ENCODE measurements at regions not wholly inside any gene's neighbourhood (a gene's known extent, or its start where the extent isn't known, plus 50 kb on each side); places are given as distances from the start of the nearest gene placed in this dataset.

DNA sequence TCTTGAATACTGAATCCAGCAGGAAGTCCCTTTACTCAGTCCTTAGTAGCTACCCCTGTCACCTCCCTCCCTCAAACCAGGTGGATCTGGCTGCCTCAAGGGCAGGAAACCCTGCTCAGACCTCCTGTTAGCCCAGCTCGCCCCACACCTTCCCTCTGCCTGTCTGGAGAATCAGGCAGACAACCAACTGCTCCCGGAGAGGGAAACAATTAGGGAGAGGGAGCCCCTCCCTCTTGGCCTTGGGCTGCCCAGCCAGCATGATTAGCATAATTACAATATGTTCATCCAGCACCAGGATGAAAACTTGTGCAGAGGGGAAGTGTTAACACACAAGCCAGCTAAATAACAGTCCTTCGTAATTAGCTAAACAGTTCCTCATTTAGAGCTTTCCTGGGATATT is 185.5 kb downstream of the C1D start:
- no peak for DNase-seq
- H3K36me3 ChIP-seq: no peaks in the 10 kb centered on the region
- TF ChIP-seq, protein P1, sequence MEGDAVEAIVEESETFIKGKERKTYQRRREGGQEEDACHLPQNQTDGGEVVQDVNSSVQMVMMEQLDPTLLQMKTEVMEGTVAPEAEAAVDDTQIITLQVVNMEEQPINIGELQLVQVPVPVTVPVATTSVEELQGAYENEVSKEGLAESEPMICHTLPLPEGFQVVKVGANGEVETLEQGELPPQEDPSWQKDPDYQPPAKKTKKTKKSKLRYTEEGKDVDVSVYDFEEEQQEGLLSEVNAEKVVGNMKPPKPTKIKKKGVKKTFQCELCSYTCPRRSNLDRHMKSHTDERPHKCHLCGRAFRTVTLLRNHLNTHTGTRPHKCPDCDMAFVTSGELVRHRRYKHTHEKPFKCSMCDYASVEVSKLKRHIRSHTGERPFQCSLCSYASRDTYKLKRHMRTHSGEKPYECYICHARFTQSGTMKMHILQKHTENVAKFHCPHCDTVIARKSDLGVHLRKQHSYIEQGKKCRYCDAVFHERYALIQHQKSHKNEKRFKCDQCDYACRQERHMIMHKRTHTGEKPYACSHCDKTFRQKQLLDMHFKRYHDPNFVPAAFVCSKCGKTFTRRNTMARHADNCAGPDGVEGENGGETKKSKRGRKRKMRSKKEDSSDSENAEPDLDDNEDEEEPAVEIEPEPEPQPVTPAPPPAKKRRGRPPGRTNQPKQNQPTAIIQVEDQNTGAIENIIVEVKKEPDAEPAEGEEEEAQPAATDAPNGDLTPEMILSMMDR (IDR thresholded peaks at IDR 0.05; ENCODE audit: low read depth, low read length): no peak
- H3K27ac ChIP-seq: no peak overlapping the region
- H3K27me3 ChIP-seq (ENCODE audit: insufficient read depth, low read depth, severe bottlenecking): no peaks in the 10 kb centered on the region
- H3K9me3 ChIP-seq (ENCODE audit: severe bottlenecking): peaks cover 8% of the 10 kb centered on the region
- no peak overlapping the region for H3K4me3 ChIP-seq (ENCODE audit: low read depth, low read length)

- TF ChIP-seq, protein P1 (IDR thresholded peaks at IDR 0.05; ENCODE audit: low read depth, low read length): no peak
- DNase-seq: no peak
- H3K4me3 ChIP-seq (ENCODE audit: low read depth, low read length): no peak overlapping the region
- H3K9me3 ChIP-seq (ENCODE audit: severe bottlenecking): peaks cover 4% of the 10 kb centered on the region
- H3K36me3 ChIP-seq: no peaks in the 10 kb centered on the region
- no peak overlapping the region for H3K27ac ChIP-seq
- H3K27me3 ChIP-seq (ENCODE audit: insufficient read depth, low read depth, severe bottlenecking): no peaks in the 10 kb centered on the region
Observed at GRCh38 chr2:67878743-67879142, 184.1 kb downstream of the C1D start.

DNA sequence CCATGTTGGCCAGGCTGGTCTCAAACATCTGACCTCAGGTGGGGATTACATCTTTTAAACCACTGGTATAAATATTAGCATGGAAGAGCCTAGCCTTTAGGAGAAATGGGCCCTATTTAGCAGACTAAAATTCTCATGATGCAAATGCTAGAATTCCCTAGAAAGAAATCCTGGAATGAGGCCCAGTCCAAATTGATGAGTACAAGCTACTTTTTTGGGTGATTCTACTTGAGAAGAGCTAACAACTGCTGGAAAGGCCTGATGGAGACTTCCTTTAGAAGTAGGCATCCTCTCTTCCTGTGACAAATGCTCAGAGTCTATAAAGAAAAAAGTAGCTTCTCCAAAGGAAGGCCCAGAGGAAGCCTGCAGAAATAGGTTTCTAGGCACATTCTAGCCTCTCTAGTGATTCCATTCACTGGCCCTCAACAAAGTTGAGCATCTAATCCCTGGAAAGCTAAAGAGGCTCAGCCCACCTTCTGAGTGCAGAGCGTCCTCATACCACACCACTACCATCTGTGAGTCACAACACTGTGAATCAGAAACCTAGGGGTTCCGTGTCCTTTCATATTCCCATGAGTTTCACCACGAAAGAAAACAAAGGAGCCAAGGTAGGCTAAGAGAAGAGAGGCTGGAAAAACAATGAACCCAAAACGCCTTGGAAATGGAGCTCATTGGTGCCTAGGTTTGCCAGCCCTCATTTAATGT is 183.1 kb downstream of the C1D start:
- no peaks in the 10 kb centered on the region for H3K27me3 ChIP-seq (ENCODE audit: insufficient read depth, low read depth, severe bottlenecking)
- TF ChIP-seq, protein P1 (IDR thresholded peaks at IDR 0.05; ENCODE audit: low read depth, low read length): no peak
- no peaks in the 10 kb centered on the region for H3K36me3 ChIP-seq
- no peak for DNase-seq
- H3K4me3 ChIP-seq (ENCODE audit: low read depth, low read length): no peak overlapping the region
- H3K27ac ChIP-seq: no peak overlapping the region
- no peaks in the 10 kb centered on the region for H3K9me3 ChIP-seq (ENCODE audit: severe bottlenecking)

DNA sequence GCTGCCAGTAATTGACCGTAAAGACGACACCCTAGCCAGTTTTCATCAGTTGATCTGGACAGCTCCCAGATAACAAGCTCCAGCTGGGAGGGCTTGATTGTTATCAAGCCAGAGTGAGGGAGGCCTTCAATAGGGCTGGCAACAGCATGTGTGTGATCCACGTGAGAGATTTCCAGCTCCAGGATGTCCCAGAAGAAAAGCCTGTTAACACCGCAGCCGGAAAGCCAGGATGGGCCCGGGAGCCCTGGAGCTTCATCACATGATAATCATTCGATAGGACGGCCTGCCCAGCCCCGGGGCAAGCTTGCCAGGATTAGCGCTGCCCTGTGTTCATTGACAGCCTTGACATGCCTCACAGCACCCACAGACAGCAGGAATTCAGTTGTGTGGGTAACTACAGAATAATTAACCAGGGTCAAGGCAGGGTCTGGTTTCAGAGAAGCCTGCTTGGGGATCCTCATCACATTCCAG is 182.5 kb downstream of the C1D start:
- no peak overlapping the region for H3K27ac ChIP-seq
- TF ChIP-seq, protein P1 (IDR thresholded peaks at IDR 0.05; ENCODE audit: low read depth, low read length): no peak
- no peak for DNase-seq
- no peaks in the 10 kb centered on the region for H3K36me3 ChIP-seq
- H3K9me3 ChIP-seq (ENCODE audit: severe bottlenecking): no peaks in the 10 kb centered on the region
- H3K27me3 ChIP-seq (ENCODE audit: insufficient read depth, low read depth, severe bottlenecking): no peaks in the 10 kb centered on the region
- no peak overlapping the region for H3K4me3 ChIP-seq (ENCODE audit: low read depth, low read length)

DNA sequence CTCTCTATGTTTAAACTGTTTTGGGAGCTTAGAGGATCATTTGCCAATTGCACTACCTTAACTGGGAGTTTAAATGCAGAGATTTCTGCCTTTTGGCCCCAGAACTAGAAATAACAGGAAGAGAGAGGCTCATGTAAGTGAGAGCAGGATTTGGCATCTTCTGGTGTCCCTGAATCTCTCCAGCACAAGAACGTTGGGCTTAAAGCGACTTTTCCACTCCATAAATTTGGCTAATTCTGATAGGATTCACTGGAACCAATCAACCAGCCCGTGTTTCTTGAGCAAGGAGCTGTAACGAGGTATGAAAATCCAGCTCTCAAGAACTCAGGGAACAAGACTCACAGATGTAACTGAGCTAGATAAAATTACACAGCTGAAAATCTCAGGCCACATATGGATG is 181.0 kb downstream of the C1D start:
- no peak overlapping the region for H3K4me3 ChIP-seq (ENCODE audit: low read depth, low read length)
- H3K9me3 ChIP-seq (ENCODE audit: severe bottlenecking): no peaks in the 10 kb centered on the region
- H3K36me3 ChIP-seq: no peaks in the 10 kb centered on the region
- TF ChIP-seq, protein P1 (IDR thresholded peaks at IDR 0.05; ENCODE audit: low read depth, low read length): no peak
- H3K27ac ChIP-seq: no peak overlapping the region
- H3K27me3 ChIP-seq (ENCODE audit: insufficient read depth, low read depth, severe bottlenecking): no peaks in the 10 kb centered on the region
- DNase-seq: no peak
